GM18909 (cell line): ENCODE measurements at regions not wholly inside any gene's neighbourhood (a gene's known extent, or its start where the extent isn't known, plus 50 kb on each side); places are given as distances from the start of the nearest gene placed in this dataset.

Experiments used
- ATAC-seq: cut with Tn5 transposase; IDR thresholded peaks from one replicate; pipeline ENCODE4 v1.9.1; 2021; ENCODE audit warnings: mild to moderate bottlenecking; ENCODE audit not compliant: unreplicated experiment, poor library complexity

DNA sequence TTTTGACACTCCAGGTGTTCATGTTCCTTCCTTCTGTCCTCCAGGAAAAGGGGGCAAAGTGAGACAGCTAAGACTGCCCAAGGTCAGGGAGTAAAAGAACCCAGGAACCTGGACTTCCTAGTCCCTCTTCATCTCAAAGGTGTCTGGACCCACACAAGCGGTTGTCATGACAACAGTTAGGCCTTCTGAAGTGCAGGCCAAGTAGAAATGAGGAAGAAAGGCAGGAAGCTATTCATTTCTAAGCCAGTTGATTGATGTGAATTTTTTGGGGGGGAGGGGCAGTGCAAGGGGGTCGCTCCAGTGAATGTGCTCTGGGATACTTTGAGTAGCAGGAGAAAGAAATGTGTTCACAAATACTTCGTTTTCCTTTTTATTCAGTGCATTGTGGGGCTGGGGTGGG lies 114.3 kb downstream of the NAV1 start:
- no peak for ATAC-seq

DNA sequence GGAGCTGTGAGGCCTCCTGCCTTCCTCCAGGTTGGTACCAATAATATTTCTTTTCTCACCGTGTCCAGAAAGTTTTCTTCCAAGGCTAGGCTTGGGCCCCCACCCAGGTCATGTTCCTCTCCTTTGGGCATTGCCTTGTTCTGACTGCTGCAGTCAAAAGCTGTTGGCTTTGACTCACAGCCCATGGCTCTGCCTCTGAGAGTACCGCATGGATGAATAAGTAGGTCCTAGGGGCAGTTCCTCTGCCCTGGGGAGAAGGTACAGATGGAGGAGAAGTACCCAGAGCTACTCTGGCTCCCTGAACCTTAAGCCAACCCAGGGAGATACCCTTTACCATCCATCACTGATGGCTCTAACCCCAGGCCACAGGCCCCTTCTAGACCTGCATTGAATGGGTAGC lies 115.0 kb downstream of the NAV1 start:
- no peak for ATAC-seq

- no peak for ATAC-seq
Measured at GRCh38 chr1:201655243-201655642, 116.3 kb downstream of the NAV1 start.

- ATAC-seq, result no peak
Measured at GRCh38 chr1:201655910-201656309, 117.0 kb downstream of the NAV1 start.

GRCh38 chr1:201656311-201657032 lies 117.5 kb downstream of the NAV1 start:
- no peak for ATAC-seq

- no peak for ATAC-seq
Measured at GRCh38 chr1:201659572-201659971, 120.6 kb downstream of the NAV1 start.

- no peak for ATAC-seq
Measured at GRCh38 chr1:201660931-201661822, 122.2 kb downstream of the NAV1 start.

DNA sequence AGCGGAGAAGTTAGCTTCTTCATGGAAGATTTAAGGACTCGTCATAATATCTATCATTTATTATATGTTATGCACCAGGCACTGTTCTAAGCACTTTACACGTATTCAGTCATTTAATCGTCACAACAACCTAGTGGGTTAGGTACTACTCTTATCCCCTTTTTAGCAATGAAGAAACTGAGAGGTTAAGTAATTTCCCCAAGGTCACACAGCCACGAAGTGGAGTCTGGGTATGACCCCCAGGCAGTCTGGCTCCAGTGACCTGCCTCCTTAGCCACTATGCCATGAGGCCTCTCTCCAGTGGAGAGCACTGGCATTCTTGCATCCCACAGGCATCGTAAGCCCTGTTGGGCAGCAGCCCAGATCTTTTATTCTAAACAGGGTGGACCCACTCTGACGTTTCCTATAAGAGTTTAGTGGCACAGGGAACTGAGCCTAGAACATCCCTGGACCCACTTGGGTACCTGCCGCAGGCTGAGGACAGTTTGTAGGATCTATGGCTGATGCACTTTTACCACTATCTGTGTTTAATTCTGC lies 123.0 kb downstream of the NAV1 start:
- no peak for ATAC-seq

GRCh38 chr1:201662646-201663045 lies 123.7 kb downstream of the NAV1 start:
- no peak for ATAC-seq

DNA sequence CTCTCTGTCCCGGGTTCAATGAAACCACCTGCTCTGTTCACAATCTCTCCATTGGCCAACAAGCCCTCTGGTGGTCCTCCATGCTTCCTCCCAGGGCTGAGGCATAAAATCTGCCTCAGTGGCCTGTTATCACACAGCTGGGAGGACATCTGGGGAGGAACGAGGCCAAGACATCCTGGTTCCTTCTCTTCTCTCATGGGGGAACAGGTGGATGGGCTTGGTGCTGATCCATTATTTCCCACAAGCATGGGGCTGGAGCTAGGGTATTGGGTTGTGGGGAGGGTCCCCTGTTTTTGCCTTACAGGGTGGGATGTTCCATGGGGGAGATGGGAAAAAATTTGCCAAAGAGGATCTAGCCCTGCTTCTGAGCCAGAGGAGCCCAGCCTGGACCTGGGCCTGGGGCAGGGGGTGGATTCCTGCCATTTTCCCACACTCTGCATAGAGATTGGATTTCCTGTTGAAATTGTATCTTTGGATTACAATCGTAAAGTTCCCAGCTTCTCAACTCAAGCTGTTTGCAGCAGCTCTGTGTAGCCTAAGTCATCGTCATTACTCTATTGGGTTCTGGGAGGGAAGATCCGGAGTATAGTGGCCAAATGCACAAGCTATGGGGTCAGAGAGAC lies 124.7 kb downstream of the NAV1 start:
- no peak for ATAC-seq

DNA sequence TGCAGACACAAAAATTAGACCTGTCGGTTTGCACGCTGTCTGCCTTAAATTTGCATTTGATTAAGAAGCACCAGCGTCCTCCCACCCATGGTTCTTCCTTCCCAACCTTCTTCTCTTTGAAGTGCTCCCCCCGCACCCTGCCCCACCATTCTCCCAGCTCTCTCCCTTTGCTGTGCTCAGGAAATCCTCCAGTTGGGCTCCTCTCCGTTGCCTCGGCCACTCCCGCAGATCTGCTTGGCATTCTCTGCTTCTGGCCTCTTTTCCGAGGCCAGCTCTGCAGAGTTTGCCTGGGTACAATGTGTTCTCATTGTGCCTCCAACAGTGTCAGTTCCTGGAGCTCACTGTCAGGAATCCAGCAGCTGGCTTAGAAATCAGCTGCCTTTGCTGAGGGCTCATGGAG lies 126.1 kb downstream of the NAV1 start:
- no peak for ATAC-seq

- ATAC-seq, result no peak
Measured at GRCh38 chr1:201666102-201666501, 127.2 kb downstream of the NAV1 start.

DNA sequence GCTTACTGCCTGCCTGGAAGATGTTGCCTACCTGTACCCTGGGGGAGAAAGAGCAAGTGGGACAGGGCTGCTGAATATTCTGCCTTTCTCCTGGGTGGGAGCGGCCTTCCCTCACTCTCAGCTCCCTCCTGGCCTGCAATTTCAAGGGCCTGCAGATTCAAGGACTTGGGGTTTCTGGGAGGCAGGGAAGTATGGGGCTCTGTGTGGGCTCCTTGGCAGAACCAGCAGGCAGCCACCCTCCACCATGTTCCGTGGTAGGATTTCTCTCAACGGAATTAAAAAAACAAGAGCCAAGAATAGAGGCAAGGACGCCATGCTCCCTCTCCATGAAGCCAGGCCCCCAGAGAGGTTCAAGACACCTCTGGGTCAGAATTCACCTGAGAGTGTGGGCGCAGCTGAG lies 127.7 kb downstream of the NAV1 start:
- ATAC-seq, result no peak

- no peak for ATAC-seq
Measured at GRCh38 chr1:201667479-201667878, 128.6 kb downstream of the NAV1 start.

- ATAC-seq, result no peak
Measured at GRCh38 chr1:201670517-201670916, 131.6 kb downstream of the NAV1 start.

- no peak for ATAC-seq
Measured at GRCh38 chr1:201672685-201673084, 133.8 kb downstream of the NAV1 start.

DNA sequence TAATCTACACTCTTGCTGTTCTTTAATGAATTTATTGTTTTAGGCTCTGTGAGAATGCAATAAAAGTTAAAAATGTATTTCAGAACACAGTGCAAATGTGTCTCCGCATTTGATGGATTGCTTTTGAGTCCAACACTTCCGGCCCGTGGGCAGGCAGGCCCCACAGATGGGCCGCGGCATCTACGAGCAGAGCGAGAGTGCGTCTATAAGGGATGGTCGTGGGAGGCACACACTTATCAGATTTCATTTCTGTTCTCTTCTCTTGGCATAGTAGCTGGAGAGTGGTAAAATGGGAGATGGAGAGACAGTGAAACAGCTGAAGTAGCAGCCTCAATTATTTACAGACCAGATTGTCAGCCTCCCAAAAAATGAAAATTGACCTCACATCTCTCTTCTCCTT lies 134.2 kb downstream of the NAV1 start:
- ATAC-seq, result no peak

- no peak for ATAC-seq
Measured at GRCh38 chr1:201673915-201674314, 135.0 kb downstream of the NAV1 start.

DNA sequence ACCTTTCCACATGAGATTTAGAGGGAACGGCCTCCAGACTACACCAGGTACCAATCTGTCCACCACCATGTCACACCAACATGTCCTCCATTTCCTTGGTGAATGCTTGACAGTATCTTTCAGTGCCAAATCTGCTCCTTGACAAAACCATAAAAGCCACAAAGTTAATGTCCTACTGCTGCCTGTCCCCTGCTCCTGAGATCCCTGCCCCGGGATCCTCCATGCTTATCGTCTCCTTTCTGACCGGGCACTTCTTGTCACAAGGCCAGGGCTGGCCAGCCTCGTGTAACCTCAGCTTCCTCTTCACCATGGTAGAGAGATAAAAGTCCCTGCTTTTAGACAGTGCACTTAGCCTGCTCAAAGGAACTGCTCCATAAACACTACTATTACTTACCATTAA lies 136.2 kb downstream of the NAV1 start:
- no peak for ATAC-seq

DNA sequence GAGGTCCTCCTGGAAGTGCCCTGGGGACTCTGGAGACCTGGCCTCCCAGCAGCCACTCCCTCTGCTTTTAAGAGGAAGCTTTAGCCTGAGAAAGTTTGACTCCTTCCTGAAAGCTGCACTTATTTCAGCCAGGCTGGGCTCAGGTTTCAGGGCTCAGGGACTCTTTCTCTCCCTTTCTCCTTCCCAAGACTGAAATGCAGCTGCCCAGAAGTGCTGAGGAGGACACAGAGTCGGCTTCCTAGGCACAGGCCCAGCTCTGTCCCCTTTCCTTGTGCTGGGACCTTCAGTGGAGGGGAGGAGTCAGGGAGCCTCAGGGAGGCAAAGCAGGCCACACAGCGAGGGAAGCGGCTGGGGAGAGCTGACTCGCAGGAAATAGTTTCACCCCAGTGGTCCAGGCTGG lies 137.3 kb downstream of the NAV1 start:
- no peak for ATAC-seq

DNA sequence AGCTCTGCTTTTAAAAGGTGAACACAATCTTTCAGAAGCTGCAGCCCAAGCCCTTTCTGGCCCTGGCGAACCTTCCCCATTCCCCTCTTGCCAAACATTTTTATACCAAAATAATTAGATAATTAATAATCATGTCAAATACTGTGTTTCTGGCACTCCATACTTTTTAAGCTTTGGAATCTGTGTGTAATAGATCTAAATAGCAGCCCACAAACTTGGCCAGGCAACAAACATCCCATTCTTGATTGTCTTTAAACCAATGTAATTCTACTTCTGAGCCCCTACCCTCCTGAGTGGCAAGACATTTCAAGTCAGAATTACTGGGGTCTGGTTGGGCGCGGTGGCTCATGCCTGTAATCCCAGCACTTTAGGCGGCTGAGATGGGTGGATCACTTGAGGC lies 137.7 kb downstream of the NAV1 start:
- no peak for ATAC-seq
